Ascending aorta (tissue), 2 donors: ENCODE measurements at regions not wholly inside any gene's neighbourhood (a gene's known extent, or its start where the extent isn't known, plus 50 kb on each side); places are given as distances from the start of the nearest gene placed in this dataset.
A peak's percentile ranks its signal among the peaks of the same experiment; 100 is the strongest.

ENCODE experiments used
- DNase-seq, 2 donors: peaks; one replicate each; pipeline ENCODE4 v3.0.0-alpha.2; 2019; ENCODE audit warnings: low spot score in 2 of 2
- H3K27ac ChIP-seq, 2 donors: fragments of 200-600 bp; sonication (generic); one replicate each; pipeline ENCODE4 v1.5.1; 2016 to 2017; ENCODE audit warnings: mild to moderate bottlenecking in 1 of 2
- H3K27me3 ChIP-seq: fragments of 200-600 bp; sonication (generic); one replicate; pipeline ENCODE4 v1.5.1; 2017
- H3K36me3 ChIP-seq, 2 donors: fragments of 200-600 bp; sonication (generic); one replicate each; pipeline ENCODE4 v1.5.1; 2016
- H3K4me1 ChIP-seq, 2 donors: fragments of 200-600 bp; sonication (generic); one replicate each; pipeline ENCODE4 v1.5.1; 2016 to 2017; ENCODE audit warnings: mild to moderate bottlenecking in 1 of 2
- H3K4me3 ChIP-seq, 2 donors: fragments of 200-600 bp; sonication (generic); one replicate each; pipeline ENCODE4 v1.5.1; 2016 to 2017; ENCODE audit warnings: mild to moderate bottlenecking in 1 of 2
- H3K9me3 ChIP-seq, 2 donors: fragments of 200-600 bp; sonication (generic); one replicate each; pipeline ENCODE4 v1.5.1; 2016
- CTCF ChIP-seq, 3 experiments: fragments of 200-600 bp in 2 of 3; fragments of 450-650 bp in 1 of 3; sonication (generic) in 2 of 3; IDR thresholded peaks; one replicate each; pipeline ENCODE4 v1.5.1; 2016 to 2019; ENCODE audit warnings: antibody characterized with exemption in 3 of 3, mild to moderate bottlenecking in 1 of 3, moderate library complexity in 1 of 3
- intact Hi-C: fragments of 100-400 bp; cut with DNase I; formaldehyde crosslinking; loops from one replicate; pipeline ENCODE4 v1.15.1; 2023

DNA sequence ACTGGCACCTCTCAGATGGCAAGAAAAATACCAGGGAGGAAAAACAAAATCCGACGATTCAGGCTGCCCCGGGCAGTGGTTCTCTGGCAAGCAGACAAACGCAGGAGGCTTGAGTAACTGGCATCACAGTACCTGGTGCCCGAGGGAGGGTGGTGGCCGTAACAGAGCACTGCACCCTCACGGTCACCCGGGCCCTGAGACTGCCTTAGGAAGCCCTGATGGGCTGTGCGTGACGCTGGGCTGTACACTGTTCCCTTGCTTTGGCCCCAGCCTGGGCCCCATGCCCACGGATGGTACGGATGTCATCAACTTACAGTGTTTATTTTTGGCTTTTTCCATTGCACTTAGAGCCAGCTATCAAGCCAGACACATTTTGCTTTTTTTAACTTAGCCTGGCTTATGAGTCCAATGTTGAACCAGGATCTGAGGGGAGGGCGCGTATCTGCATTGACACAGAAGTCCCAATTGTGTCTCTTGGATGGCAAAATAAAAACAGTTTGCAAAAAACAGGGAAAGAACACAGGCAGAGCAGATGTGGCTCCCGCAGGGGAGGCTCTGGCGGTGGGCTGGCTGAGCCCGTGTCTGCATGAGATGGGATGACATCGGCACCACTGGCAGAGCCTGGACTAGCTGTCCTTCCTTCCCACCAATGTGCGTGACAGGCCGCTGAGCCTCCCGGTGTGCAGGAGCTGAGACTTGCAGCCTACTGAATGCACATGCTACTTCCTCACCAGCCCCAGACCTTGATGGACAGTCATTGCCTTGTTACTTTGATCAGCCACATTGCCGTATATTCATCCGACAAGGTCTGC is 287.7 kb downstream of the FOXL1 start:
- DNase-seq: peak; percentile 12 to 76
- peaks cover 0 to 2% of the 10 kb centered on the region in 2 donors for H3K4me1 ChIP-seq
- peak overlapping the region in 1 of 2 donors; percentile 4 for H3K27ac ChIP-seq
- intact Hi-C loops: no loop called here
- no peaks in the 10 kb centered on the region for H3K36me3 ChIP-seq
- peak in 2 of 3 experiments; percentile 20 to 32 for TF ChIP-seq CTCF (IDR thresholded peaks at IDR 0.05)
- no peaks in the 10 kb centered on the region for H3K27me3 ChIP-seq
- no peaks in the 10 kb centered on the region for H3K9me3 ChIP-seq
- H3K4me3 ChIP-seq: no peak overlapping the region

DNA sequence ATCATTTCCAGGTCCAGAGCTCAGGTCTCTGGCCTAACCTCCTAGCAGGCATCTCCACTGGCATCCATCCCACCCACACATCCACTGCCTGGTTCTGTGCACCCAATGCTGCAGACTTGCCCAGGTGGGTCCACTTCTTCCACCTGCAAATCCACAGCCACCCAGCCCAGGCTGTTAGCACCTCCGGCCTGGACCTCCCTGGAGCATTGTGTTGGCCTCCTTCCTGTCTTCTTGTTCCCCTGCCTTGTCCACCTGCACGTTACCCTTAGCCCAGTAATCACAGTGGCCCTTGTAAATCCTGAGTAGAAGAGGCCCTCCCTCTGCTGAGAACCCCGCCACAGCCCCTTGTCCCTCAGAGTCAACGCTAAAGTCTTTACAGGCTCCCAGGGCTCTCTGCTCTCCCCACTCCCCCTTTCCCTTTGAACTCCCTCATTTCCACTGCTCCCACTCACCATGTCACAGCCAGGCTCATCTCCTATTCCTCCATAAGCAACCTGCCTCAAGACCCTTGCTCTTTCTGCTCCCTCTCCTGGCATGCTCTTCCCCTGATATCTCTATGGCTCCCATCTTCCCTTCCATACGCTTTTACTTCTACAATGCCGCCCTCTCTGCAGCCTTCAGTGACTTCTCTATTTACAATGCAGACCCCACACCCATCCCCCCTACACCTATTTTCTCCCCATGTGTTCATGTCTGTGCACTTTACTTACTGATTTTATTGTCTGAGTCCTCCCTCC is 288.8 kb downstream of the FOXL1 start:
- no peak for DNase-seq
- Histone ChIP-seq H3K4me3 (no peak overlapping the region), H3K4me1 (peaks cover 0 to 2% of the 10 kb centered on the region in 2 donors), H3K27me3 (no peaks in the 10 kb centered on the region), H3K27ac (no peak overlapping the region), H3K36me3 (no peaks in the 10 kb centered on the region), H3K9me3 (no peaks in the 10 kb centered on the region)
- intact Hi-C loops: no loop called here
- no peak for TF ChIP-seq CTCF (IDR thresholded peaks at IDR 0.05)

DNA sequence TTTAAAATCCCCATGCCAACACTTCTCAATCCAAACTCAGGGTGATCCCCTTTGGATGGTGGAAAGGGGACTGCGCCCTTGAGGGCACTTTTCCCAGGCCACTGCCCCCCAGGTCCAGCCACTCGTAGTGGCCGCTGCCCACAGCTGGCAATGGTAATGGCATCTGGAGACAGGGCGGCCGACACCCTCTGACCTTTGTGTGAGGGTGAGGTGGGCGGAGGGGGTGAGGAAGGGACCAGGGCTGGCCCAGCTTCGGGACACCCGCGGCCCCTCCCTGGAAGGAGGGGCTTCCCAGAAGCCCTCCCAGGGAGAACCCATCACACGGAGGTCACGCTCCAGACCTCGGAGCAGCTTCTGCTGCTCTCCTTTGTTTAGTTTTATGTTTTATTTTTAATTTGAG is 289.7 kb downstream of the FOXL1 start:
- Histone ChIP-seq H3K27me3 (no peaks in the 10 kb centered on the region), H3K4me3 (no peak overlapping the region), H3K9me3 (no peaks in the 10 kb centered on the region), H3K27ac (no peak overlapping the region), H3K4me1 (peaks cover 0 to 2% of the 10 kb centered on the region in 2 donors), H3K36me3 (no peaks in the 10 kb centered on the region)
- no peak for DNase-seq
- intact Hi-C loops: no loop called here
- TF ChIP-seq CTCF (IDR thresholded peaks at IDR 0.05): no peak

DNA sequence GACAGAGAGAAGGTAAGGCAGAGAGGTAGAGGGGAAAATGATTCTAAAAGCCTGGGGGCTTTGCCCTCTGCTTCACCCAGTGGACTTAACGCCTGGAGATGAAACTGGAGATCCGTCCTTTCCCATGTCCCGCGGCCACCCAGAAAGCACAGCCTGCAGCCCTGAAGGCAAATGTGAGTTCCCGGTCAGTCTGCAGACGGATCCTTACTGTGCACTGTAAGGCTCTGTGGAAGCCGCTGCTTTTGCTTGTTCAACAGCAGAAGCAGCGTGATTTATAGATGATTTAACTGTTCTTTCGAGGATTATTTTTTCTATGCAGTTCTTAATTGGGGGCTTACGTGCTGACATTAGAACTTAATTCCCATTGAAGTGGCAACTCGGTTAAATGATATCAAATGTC is 290.4 kb downstream of the FOXL1 start:
- Histone ChIP-seq H3K4me1 (peaks cover 0 to 2% of the 10 kb centered on the region in 2 donors), H3K36me3 (no peaks in the 10 kb centered on the region), H3K9me3 (no peaks in the 10 kb centered on the region), H3K27ac (no peak overlapping the region), H3K4me3 (no peak overlapping the region), H3K27me3 (no peaks in the 10 kb centered on the region)
- no peak for TF ChIP-seq CTCF (IDR thresholded peaks at IDR 0.05)
- intact Hi-C loops: no loop called here
- no peak for DNase-seq

- H3K27me3 ChIP-seq: no peaks in the 10 kb centered on the region
- no peak overlapping the region for H3K4me3 ChIP-seq
- no peak for TF ChIP-seq CTCF (IDR thresholded peaks at IDR 0.05)
- no peak for DNase-seq
- peaks cover 0 to 2% of the 10 kb centered on the region in 2 donors for H3K4me1 ChIP-seq
- H3K36me3 ChIP-seq: no peaks in the 10 kb centered on the region
- no peak overlapping the region for H3K27ac ChIP-seq
- intact Hi-C loops: no loop called here
- no peaks in the 10 kb centered on the region for H3K9me3 ChIP-seq
These were observed 291.1 kb downstream of the FOXL1 start for GRCh38 chr16:86869288-86870022.
